HepG2 (cell line): ENCODE measurements at regions not wholly inside any gene's neighbourhood (a gene's known extent, or its start where the extent isn't known, plus 50 kb on each side); places are given as distances from the start of the nearest gene placed in this dataset.

Experiments
- ATAC-seq: fragments of 200-7000 bp; cut with Tn5 transposase; 3 replicates; pipeline ENCODE4 v1.9.1; 2020; ENCODE audit warnings: mild to moderate bottlenecking, moderate library complexity
- BruUV-seq: library from RNA; stranded (reverse); fragments of 400-500 nt; replicated peaks from 2 replicates; lab custom pipeline; 2021; lab: Mats Ljungman, UMichigan
- CTCF ChIA-PET: fragments of 300-600 bp; formaldehyde crosslinking; extraction: SDS; loops from one replicate; lab custom pipeline; 2021; ENCODE audit warnings: low total read pairs, inconsistent platforms, low intra/inter-chr PET ratio; lab: Yijun Ruan, JAX
- POLR2A ChIA-PET: fragments of 350-600 bp; sonication (Branson Sonifier 250); formaldehyde crosslinking; loops from one replicate; lab custom pipeline; 2020; ENCODE audit warnings: antibody characterized with exemption, inconsistent platforms; lab: Yijun Ruan, JAX
- DNase-seq: peaks from one replicate; pipeline ENCODE4 v3.0.0-alpha.2; 2015; ENCODE audit warnings: low spot score
- FAIRE-seq: peaks from 3 replicates; lab custom pipeline; 2011; peaks lifted over from hg19 to GRCh38; lab: Jason Lieb, UNC
- H2AFZ ChIP-seq: one replicate; pipeline ENCODE4 v1.6.1; 2011; ENCODE audit warnings: low read length, inconsistent platforms
- H3K27ac ChIP-seq: fragments of 300-600 bp; 3 replicates; pipeline ENCODE4 v1.8.0; 2011; ENCODE audit warnings: mixed run types, mild to moderate bottlenecking, mixed read lengths, low read length, inconsistent platforms; ENCODE audit not compliant: insufficient read depth; ENCODE audit errors: extremely low read length
- H3K27me3 ChIP-seq, 2 experiments: fragments of 200-600 bp in 1 of 2; 2 replicates in 1 of 2; 3 replicates in 1 of 2; pipeline versions ENCODE4 v1.6.0 to v1.8.0; 2011; ENCODE audit warnings: low read length in 2 of 2, mild to moderate bottlenecking in 2 of 2, moderate library complexity in 2 of 2, inconsistent platforms in 1 of 2; ENCODE audit not compliant: insufficient read depth in 2 of 2, control insufficient read depth in 1 of 2
- H3K36me3 ChIP-seq, 2 experiments: fragments of 200-600 bp in 1 of 2; replicated peaks in 1 of 2; 2 replicates in 1 of 2; 3 replicates in 1 of 2; pipeline versions ENCODE4 v1.5.1 to v1.8.0; 2011; ENCODE audit warnings: low read length in 2 of 2, inconsistent platforms in 1 of 2; ENCODE audit not compliant: insufficient read depth in 2 of 2, control insufficient read depth in 1 of 2
- H3K4me1 ChIP-seq: 2 replicates; pipeline ENCODE4 v1.5.1; 2012; ENCODE audit warnings: low read length, inconsistent platforms; ENCODE audit not compliant: insufficient read depth
- H3K4me2 ChIP-seq: 2 replicates; pipeline ENCODE4 v1.6.0; 2011; ENCODE audit warnings: low read depth, low read length, inconsistent platforms
- H3K4me3 ChIP-seq, 3 experiments: fragments of 200-600 bp in 1 of 3; sonication (generic), shearing (Covaris generic) in 1 of 3; replicated peaks in 1 of 3; 2 replicates each; pipeline ENCODE4 v1.5.1; 2011 to 2016; ENCODE audit warnings: low read length in 3 of 3, inconsistent platforms in 2 of 3, low read depth in 2 of 3, mild to moderate bottlenecking in 2 of 3, control low read depth in 1 of 3, mixed read lengths in 1 of 3; ENCODE audit not compliant: insufficient read depth in 1 of 3
- H3K79me2 ChIP-seq: one replicate; pipeline ENCODE4 v1.6.1; 2011; ENCODE audit warnings: low read length, inconsistent platforms; ENCODE audit not compliant: insufficient read depth
- H3K9ac ChIP-seq: 2 replicates; pipeline ENCODE4 v1.6.0; 2011; ENCODE audit warnings: mild to moderate bottlenecking, low read depth, low read length, inconsistent platforms; ENCODE audit not compliant: insufficient read depth
- H3K9me3 ChIP-seq: 2 replicates; pipeline ENCODE4 v1.5.1; 2012; ENCODE audit warnings: mild to moderate bottlenecking, low read length
- H4K20me1 ChIP-seq: 2 replicates; pipeline ENCODE4 v1.6.0; 2011; ENCODE audit warnings: inconsistent platforms, mild to moderate bottlenecking, low read length, moderate library complexity; ENCODE audit not compliant: insufficient read depth
- CREB1 ChIP-seq, 2 experiments: fragments of 450-650 bp in 1 of 2; IDR thresholded peaks; 2 replicates each; pipeline ENCODE4 v1.6.1; 2016 to 2017; ENCODE audit warnings: control low read depth in 1 of 2, mild to moderate bottlenecking in 1 of 2, missing compliant biosample characterization in 1 of 2, missing genetic modification characterization in 1 of 2
- DMTF1 ChIP-seq: sonication (generic); formaldehyde crosslinking; IDR thresholded peaks from 2 replicates; pipeline ENCODE4 v1.4.0; 2020; ENCODE audit warnings: mild to moderate bottlenecking, missing genetic modification reagents
- DNMT3B ChIP-seq: conservative IDR thresholded peaks from 2 replicates; pipeline ENCODE4 v1.6.1; 2016; ENCODE audit warnings: missing biosample characterization, control low read depth
- FOXJ3 ChIP-seq: sonication (generic); formaldehyde crosslinking; IDR thresholded peaks from 2 replicates; pipeline ENCODE4 v1.4.0; 2020; ENCODE audit warnings: missing genetic modification reagents, mild to moderate bottlenecking, borderline replicate concordance
- MAF1 ChIP-seq: sonication (generic); formaldehyde crosslinking; IDR thresholded peaks from 2 replicates; pipeline ENCODE4 v1.5.0; 2020; ENCODE audit warnings: missing genetic modification reagents, borderline replicate concordance
- MLLT10 ChIP-seq: sonication (generic); formaldehyde crosslinking; IDR thresholded peaks from 2 replicates; pipeline ENCODE4 v1.4.0; 2020; ENCODE audit warnings: missing genetic modification reagents
- ONECUT2 ChIP-seq: sonication (generic); formaldehyde crosslinking; IDR thresholded peaks from 2 replicates; pipeline ENCODE4 v1.4.0; 2020; ENCODE audit warnings: missing genetic modification reagents
- PLSCR1 ChIP-seq: sonication (generic); formaldehyde crosslinking; IDR thresholded peaks from 2 replicates; pipeline ENCODE4 v1.5.0; 2020; ENCODE audit warnings: missing genetic modification reagents, mild to moderate bottlenecking, borderline replicate concordance
- REPIN1 ChIP-seq: sonication (generic); formaldehyde crosslinking; IDR thresholded peaks from 2 replicates; pipeline ENCODE4 v1.8.0; 2022; ENCODE audit warnings: missing genetic modification reagents, low read depth, mild to moderate bottlenecking, borderline replicate concordance
- SP2 ChIP-seq: sonication (generic); formaldehyde crosslinking; IDR thresholded peaks from 2 replicates; pipeline ENCODE4 v1.5.1; 2020; ENCODE audit warnings: mild to moderate bottlenecking, missing genetic modification reagents
- TBP ChIP-seq: sonication (generic); formaldehyde crosslinking; IDR thresholded peaks from 2 replicates; pipeline ENCODE4 v1.5.0; 2020; ENCODE audit warnings: missing genetic modification reagents
- ZBTB25 ChIP-seq: IDR thresholded peaks from 2 replicates; pipeline ENCODE4 v1.6.1; 2018; ENCODE audit warnings: missing genetic modification reagents
- ZNF12 ChIP-seq: sonication (generic); formaldehyde crosslinking; IDR thresholded peaks from 2 replicates; pipeline ENCODE4 v1.5.0; 2020; ENCODE audit warnings: missing genetic modification reagents
- ZNF180 ChIP-seq: sonication (generic); formaldehyde crosslinking; IDR thresholded peaks from 2 replicates; pipeline ENCODE4 v1.4.0; 2020; ENCODE audit warnings: low read depth, missing genetic modification reagents, borderline replicate concordance
- ZNF337 ChIP-seq: sonication (generic); formaldehyde crosslinking; IDR thresholded peaks from 2 replicates; pipeline ENCODE4 v1.5.1; 2020; ENCODE audit warnings: missing genetic modification reagents, low read depth, mild to moderate bottlenecking, borderline replicate concordance
- ZNF567 ChIP-seq: sonication (generic); formaldehyde crosslinking; IDR thresholded peaks from 2 replicates; pipeline ENCODE4 v1.8.1; 2023; ENCODE audit warnings: mild to moderate bottlenecking, missing genetic modification reagents, borderline replicate concordance
- ZNF788 ChIP-seq: sonication (generic); formaldehyde crosslinking; IDR thresholded peaks from 2 replicates; pipeline ENCODE4 v1.5.0; 2020; ENCODE audit warnings: mild to moderate bottlenecking, missing genetic modification reagents, borderline replicate concordance
- WGBS: methylation state at CpG from one replicate; pipeline ENCODE4 v1.1.6; 2017; ENCODE audit warnings: low lambda C conversion rate; 5-methylcytosine and 5-hydroxymethylcytosine counted together
- in situ Hi-C: cut with HindIII; loops from 2 replicates; pipeline ENCODE4 v1.10.0; 2017; ENCODE audit warnings: low pct_unique_long_range_greater_than_20kb; ENCODE audit not compliant: extremely low pct_ligation_motif_present
- intact Hi-C: fragments of 100-400 bp; cut with micrococcal nuclease; formaldehyde crosslinking; loops from one replicate; pipeline ENCODE4 v1.10.0; 2022; ENCODE audit not compliant: unreplicated experiment

- TF ChIP-seq REPIN1: no peak
- TF ChIP-seq ONECUT2: no peak
- no peak for TF ChIP-seq MAF1
- no peak for TF ChIP-seq ZNF180 (CRISPR knock-in tag)
- Histone ChIP-seq H4K20me1 (no peaks in the 10 kb centered on the region), H2AFZ (no peak overlapping the region), H3K4me1 (peaks cover 14% of the 10 kb centered on the region; the same call in 1 of the 2 replicates), H3K9ac (no peak overlapping the region), H3K36me3 (no peaks in the 10 kb centered on the region), H3K27me3 (no peaks in the 10 kb centered on the region), H3K4me3 (no peak overlapping the region), H3K27ac (no peak overlapping the region), H3K79me2 (no peaks in the 10 kb centered on the region), H3K9me3 (no peaks in the 10 kb centered on the region), H3K4me2 (no peak overlapping the region)
- FAIRE-seq: no peak
- no TSS peak for BruUV-seq
- CTCF ChIA-PET: no interaction called here
- ATAC-seq: no peak
- intact Hi-C loops: no loop called here
- in situ Hi-C loops: no loop called here
- DNase-seq: no peak
- POLR2A ChIA-PET: no interaction called here
- 0% methylated on average over 2 of the region's 2 CpGs for WGBS
Observed at GRCh38 chr3:65015711-65016110, 327.9 kb upstream of the ADAMTS9 start.

GRCh38 chr3:65013053-65013452, 325.3 kb upstream of the ADAMTS9 start:
- FAIRE-seq (no peak), DNase-seq (no peak), ATAC-seq (no peak)
- whole genome bisulfite sequencing: 51% methylated on average over 4 of the region's 4 CpGs
- CTCF ChIA-PET: no interaction called here
- Histone ChIP-seq H3K4me3 (no peak overlapping the region), H2AFZ (no peak overlapping the region), H4K20me1 (no peaks in the 10 kb centered on the region), H3K79me2 (no peaks in the 10 kb centered on the region), H3K27ac (no peak overlapping the region), H3K9ac (no peak overlapping the region), H3K4me1 (no peaks in the 10 kb centered on the region), H3K36me3 (no peaks in the 10 kb centered on the region), H3K27me3 (no peaks in the 10 kb centered on the region), H3K9me3 (no peaks in the 10 kb centered on the region), H3K4me2 (no peak overlapping the region)
- in situ Hi-C loops (no loop called here), intact Hi-C loops (no loop called here)
- BruUV-seq: no TSS peak
- POLR2A ChIA-PET: no interaction called here
- TF ChIP-seq ZNF567 (CRISPR knock-in tag) (no peak), DNMT3B (no peak), CREB1 (IDR thresholded peaks at IDR 0.05) (no peak), CREB1 (CRISPR knock-in tag; IDR thresholded peaks at IDR 0.05) (no peak), DMTF1 (no peak), PLSCR1 (CRISPR knock-in tag) (no peak), SP2 (no peak), FOXJ3 (CRISPR knock-in tag) (no peak), MLLT10 (no peak), ZNF788 (no peak), ZBTB25 (CRISPR knock-in tag) (no peak), ZNF12 (CRISPR knock-in tag) (no peak), ZNF337 (CRISPR knock-in tag) (no peak), TBP (no peak)
